HEK293 (cell line): ENCODE measurements at regions not wholly inside any gene's neighbourhood (a gene's known extent, or its start where the extent isn't known, plus 50 kb on each side); places are given as distances from the start of the nearest gene placed in this dataset.
"Not testable (repeated sequence)": the region's sequence is repeated elsewhere in the genome, so short reads cannot be mapped to it uniquely, and the experiment has no call there.

Source experiments
- CTCF ChIA-PET: fragments of 350-600 bp; formaldehyde crosslinking; extraction: SDS; loops from one replicate; lab custom pipeline; 2021; ENCODE audit warnings: antibody characterized with exemption; lab: Yijun Ruan, JAX
- POLR2A ChIA-PET: fragments of 300-600 bp; formaldehyde crosslinking; extraction: SDS; loops from one replicate; lab custom pipeline; 2020; ENCODE audit warnings: antibody characterized with exemption, inconsistent platforms; lab: Yijun Ruan, JAX
- H3K27ac ChIP-seq: fragments of 200-500 bp; sonication (Bioruptor generic); 2 replicates; pipeline ENCODE4 v1.5.1; 2014; ENCODE audit warnings: low read depth, low read length, control low read depth, inconsistent platforms; ENCODE audit errors: extremely low read depth
- H3K36me3 ChIP-seq, 2 experiments: fragments of 200-500 bp in 1 of 2; sonication (Bioruptor generic) in 1 of 2; 1 replicate in 1 of 2; 2 replicates in 1 of 2; pipeline ENCODE4 v1.5.1; 2014 to 2017; ENCODE audit warnings: inconsistent platforms in 2 of 2, low read length in 2 of 2; ENCODE audit not compliant: control insufficient read depth in 2 of 2, insufficient read depth in 1 of 2
- H3K4me1 ChIP-seq: fragments of 200-500 bp; sonication (Bioruptor generic); 2 replicates; pipeline ENCODE4 v1.5.1; 2014; ENCODE audit warnings: mild to moderate bottlenecking, low read length, inconsistent platforms; ENCODE audit not compliant: control insufficient read depth, insufficient read depth
- H3K4me3 ChIP-seq: 2 replicates; pipeline ENCODE4 v1.5.1; 2011; ENCODE audit warnings: low read depth, mild to moderate bottlenecking, control low read depth, low read length, moderate library complexity
- H3K9me3 ChIP-seq: fragments of 200-500 bp; sonication (Bioruptor generic); 2 replicates; pipeline ENCODE4 v1.5.1; 2014; ENCODE audit warnings: low read depth, low read length, inconsistent platforms; ENCODE audit not compliant: control insufficient read depth, insufficient read depth
- GLIS1 ChIP-seq: fragments of 450-650 bp; formaldehyde crosslinking; IDR thresholded peaks from 2 replicates; pipeline ENCODE4 v1.5.1; 2016; ENCODE audit warnings: missing biosample characterization, missing genetic modification characterization
- ZNF138 ChIP-seq: fragments of 450-650 bp; formaldehyde crosslinking; IDR thresholded peaks from 2 replicates; pipeline ENCODE4 v1.5.1; 2016; ENCODE audit warnings: missing biosample characterization, missing genetic modification characterization, borderline replicate concordance
- ZNF174 ChIP-seq: fragments of 450-650 bp; formaldehyde crosslinking; IDR thresholded peaks from 2 replicates; pipeline ENCODE4 v1.5.0; 2017; ENCODE audit warnings: missing biosample characterization, mild to moderate bottlenecking, missing genetic modification characterization
- ZNF19 ChIP-seq: fragments of 450-650 bp; formaldehyde crosslinking; IDR thresholded peaks from 2 replicates; pipeline ENCODE4; 2016; ENCODE audit warnings: missing biosample characterization, missing genetic modification characterization, low read depth
- ZNF211 ChIP-seq: fragments of 450-650 bp; formaldehyde crosslinking; IDR thresholded peaks from 2 replicates; pipeline ENCODE4 v1.5.1; 2016; ENCODE audit warnings: low read depth, missing biosample characterization, missing genetic modification characterization
- ZNF48 ChIP-seq: fragments of 450-650 bp; formaldehyde crosslinking; IDR thresholded peaks from 2 replicates; pipeline ENCODE4 v1.5.1; 2016; ENCODE audit warnings: missing biosample characterization, missing genetic modification characterization
- ZNF571 ChIP-seq: fragments of 450-650 bp; formaldehyde crosslinking; IDR thresholded peaks from 2 replicates; pipeline ENCODE4 v1.5.0; 2017; ENCODE audit warnings: missing biosample characterization, missing genetic modification characterization
- ZNF76 ChIP-seq: fragments of 450-650 bp; formaldehyde crosslinking; IDR thresholded peaks from 2 replicates; pipeline ENCODE4; 2016; ENCODE audit warnings: low read depth, missing biosample characterization, missing genetic modification characterization, borderline replicate concordance
- TF ChIP-seq, protein P1 (sequence below): fragments of 450-650 bp; formaldehyde crosslinking; IDR thresholded peaks from 2 replicates; pipeline ENCODE4 v1.5.1; 2016; ENCODE audit warnings: missing biosample characterization, missing genetic modification characterization
- TF ChIP-seq, protein P2 (sequence below): fragments of 450-650 bp; formaldehyde crosslinking; IDR thresholded peaks from 2 replicates; pipeline ENCODE4 v1.5.1; 2016; ENCODE audit warnings: missing biosample characterization, missing genetic modification characterization
- TF ChIP-seq, protein P3 (sequence below): fragments of 450-650 bp; formaldehyde crosslinking; IDR thresholded peaks from 2 replicates; pipeline ENCODE4 v1.5.1; 2016; ENCODE audit warnings: missing biosample characterization, missing genetic modification characterization
- TF ChIP-seq, protein P4 (sequence below): fragments of 450-650 bp; formaldehyde crosslinking; IDR thresholded peaks from 2 replicates; pipeline ENCODE4; 2016; ENCODE audit warnings: missing biosample characterization, missing genetic modification characterization
- TF ChIP-seq, protein P5 (sequence below): fragments of 450-650 bp; formaldehyde crosslinking; conservative IDR thresholded peaks from 2 replicates; pipeline ENCODE4 v1.5.1; 2016; ENCODE audit warnings: low read depth, missing biosample characterization, missing genetic modification characterization

DNA sequence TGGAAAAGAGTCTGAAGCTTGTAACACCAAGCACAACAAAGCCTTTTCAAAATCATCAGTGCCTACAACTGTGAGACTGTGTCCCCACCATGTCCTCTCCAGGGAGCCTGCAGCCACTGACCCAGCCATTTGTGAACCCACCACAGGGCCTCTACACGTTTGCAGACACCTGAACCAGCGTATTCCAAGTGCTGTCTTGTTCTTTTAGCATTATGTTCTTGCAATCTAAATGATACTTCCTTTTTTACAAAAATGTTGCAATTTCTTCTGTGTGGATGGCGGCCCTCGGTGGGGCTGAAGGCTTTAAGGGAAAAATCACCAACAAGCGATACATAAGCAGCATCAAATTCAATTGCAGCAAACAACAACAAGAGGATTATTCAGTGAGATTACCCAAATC, 403.2 kb upstream of the MGMT start:
- H3K9me3 ChIP-seq: no peaks in the 10 kb centered on the region
- CTCF ChIA-PET: interaction anchor here (0.7 kb wide), 1 partner anchor 352 kb away, joined by 3 read pairs; no protein-coding TSS in a partner anchor
- H3K4me1 ChIP-seq: no peaks in the 10 kb centered on the region; the same call in 1 of the 2 replicates
- TF ChIP-seq, protein P1, sequence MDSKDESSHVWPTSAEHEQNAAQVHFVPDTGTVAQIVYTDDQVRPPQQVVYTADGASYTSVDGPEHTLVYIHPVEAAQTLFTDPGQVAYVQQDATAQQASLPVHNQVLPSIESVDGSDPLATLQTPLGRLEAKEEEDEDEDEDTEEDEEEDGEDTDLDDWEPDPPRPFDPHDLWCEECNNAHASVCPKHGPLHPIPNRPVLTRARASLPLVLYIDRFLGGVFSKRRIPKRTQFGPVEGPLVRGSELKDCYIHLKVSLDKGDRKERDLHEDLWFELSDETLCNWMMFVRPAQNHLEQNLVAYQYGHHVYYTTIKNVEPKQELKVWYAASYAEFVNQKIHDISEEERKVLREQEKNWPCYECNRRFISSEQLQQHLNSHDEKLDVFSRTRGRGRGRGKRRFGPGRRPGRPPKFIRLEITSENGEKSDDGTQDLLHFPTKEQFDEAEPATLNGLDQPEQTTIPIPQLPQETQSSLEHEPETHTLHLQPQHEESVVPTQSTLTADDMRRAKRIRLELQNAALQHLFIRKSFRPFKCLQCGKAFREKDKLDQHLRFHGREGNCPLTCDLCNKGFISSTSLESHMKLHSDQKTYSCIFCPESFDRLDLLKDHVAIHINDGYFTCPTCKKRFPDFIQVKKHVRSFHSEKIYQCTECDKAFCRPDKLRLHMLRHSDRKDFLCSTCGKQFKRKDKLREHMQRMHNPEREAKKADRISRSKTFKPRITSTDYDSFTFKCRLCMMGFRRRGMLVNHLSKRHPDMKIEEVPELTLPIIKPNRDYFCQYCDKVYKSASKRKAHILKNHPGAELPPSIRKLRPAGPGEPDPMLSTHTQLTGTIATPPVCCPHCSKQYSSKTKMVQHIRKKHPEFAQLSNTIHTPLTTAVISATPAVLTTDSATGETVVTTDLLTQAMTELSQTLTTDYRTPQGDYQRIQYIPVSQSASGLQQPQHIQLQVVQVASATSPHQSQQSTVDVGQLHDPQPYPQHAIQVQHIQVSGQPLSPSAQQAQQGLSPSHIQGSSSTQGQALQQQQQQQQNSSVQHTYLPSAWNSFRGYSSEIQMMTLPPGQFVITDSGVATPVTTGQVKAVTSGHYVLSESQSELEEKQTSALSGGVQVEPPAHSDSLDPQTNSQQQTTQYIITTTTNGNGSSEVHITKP (tag by site-specific recombination): no peak
- TF ChIP-seq ZNF571 (no peak), ZNF76 (tag by site-specific recombination) (no peak), ZNF174 (tag by site-specific recombination) (no peak), ZNF211 (tag by site-specific recombination) (no peak), GLIS1 (tag by site-specific recombination) (no peak)
- TF ChIP-seq, protein P2, sequence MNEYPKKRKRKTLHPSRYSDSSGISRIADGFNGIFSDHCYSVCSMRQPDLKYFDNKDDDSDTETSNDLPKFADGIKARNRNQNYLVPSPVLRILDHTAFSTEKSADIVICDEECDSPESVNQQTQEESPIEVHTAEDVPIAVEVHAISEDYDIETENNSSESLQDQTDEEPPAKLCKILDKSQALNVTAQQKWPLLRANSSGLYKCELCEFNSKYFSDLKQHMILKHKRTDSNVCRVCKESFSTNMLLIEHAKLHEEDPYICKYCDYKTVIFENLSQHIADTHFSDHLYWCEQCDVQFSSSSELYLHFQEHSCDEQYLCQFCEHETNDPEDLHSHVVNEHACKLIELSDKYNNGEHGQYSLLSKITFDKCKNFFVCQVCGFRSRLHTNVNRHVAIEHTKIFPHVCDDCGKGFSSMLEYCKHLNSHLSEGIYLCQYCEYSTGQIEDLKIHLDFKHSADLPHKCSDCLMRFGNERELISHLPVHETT: no peak
- no peak overlapping the region for H3K27ac ChIP-seq
- H3K36me3 ChIP-seq: no peaks in the 10 kb centered on the region
- POLR2A ChIA-PET: no interaction called here
- H3K4me3 ChIP-seq: no peak overlapping the region

DNA sequence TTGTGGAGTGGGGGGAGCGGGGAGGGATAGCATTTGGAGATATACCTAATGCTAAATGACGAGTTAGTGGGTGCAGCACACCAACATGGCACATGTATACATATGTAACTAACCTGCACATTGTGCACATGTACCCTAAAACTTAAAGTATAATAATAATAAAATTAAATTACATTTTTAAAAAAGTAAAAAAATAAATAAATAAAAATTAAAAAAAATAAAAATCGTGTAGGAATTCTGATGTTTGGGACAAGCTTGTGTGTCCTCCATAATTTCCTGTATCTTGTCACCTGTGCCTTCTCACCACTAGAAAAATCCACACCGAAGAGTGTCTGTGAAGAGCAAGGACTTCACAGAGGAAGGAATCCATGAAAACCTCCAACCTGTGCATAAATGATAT, 400.5 kb upstream of the MGMT start:
- CTCF ChIA-PET: interaction anchor here (0.7 to 0.9 kb wide), 2 partner anchors 11 to 35 kb away, joined by 3 to 4 read pairs; no protein-coding TSS in a partner anchor
- H3K27ac ChIP-seq, POLR2A ChIA-PET, H3K4me3 ChIP-seq, H3K9me3 ChIP-seq, H3K4me1 ChIP-seq, H3K36me3 ChIP-seq: not testable (repeated sequence)

DNA sequence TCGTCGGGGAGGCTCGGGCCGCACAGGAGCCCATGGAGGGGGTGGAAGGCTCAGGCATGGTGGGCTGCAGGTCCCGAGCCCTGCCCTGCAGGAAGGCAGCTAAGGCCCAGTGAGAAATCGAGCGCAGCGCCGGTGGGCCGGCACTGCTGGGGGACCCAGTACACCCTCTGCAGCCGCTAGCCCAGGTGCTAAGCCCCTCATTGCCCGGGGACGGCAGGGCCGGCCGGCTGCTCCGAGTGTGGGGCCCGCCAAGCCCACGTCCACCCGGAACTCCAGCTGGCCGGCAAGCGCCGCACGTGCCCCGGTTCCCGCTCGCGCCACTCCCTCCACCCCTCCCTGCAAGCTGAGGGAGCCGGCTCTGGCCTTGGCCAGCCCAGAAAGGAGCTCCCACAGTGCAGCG, 395.6 kb upstream of the MGMT start:
- H3K9me3 ChIP-seq, H3K4me1 ChIP-seq, H3K36me3 ChIP-seq, H3K27ac ChIP-seq, POLR2A ChIA-PET, CTCF ChIA-PET, H3K4me3 ChIP-seq: not testable (repeated sequence)

DNA sequence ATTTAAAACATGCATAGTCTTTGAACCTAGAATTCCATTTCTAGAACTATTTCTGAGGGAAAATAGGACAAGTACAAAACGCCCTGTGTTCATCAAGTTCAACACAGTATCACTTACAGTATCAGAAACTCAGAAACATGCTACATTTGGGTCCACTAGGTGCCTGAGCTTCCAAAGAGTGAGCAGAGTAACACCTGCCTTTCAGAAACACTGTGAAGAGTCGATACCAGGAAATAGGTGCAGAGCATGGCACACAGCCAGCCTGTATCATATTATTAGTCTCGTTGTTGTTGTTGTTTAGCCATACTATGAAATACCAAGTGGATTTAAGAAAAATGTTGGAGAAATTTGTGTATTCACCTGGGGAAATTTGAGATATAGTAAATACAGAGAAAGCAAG, 392.1 kb upstream of the MGMT start:
- no peak overlapping the region for H3K4me3 ChIP-seq
- H3K27ac ChIP-seq: no peak overlapping the region
- H3K9me3 ChIP-seq: no peaks in the 10 kb centered on the region
- ChIA-PET CTCF (interaction anchor here (0.6 kb wide), 1 partner anchor 906 kb away, joined by 3 read pairs; no protein-coding TSS in a partner anchor), POLR2A (no interaction called here)
- no peaks in the 10 kb centered on the region for H3K4me1 ChIP-seq
- no peaks in the 10 kb centered on the region for H3K36me3 ChIP-seq
- TF ChIP-seq, protein P3, sequence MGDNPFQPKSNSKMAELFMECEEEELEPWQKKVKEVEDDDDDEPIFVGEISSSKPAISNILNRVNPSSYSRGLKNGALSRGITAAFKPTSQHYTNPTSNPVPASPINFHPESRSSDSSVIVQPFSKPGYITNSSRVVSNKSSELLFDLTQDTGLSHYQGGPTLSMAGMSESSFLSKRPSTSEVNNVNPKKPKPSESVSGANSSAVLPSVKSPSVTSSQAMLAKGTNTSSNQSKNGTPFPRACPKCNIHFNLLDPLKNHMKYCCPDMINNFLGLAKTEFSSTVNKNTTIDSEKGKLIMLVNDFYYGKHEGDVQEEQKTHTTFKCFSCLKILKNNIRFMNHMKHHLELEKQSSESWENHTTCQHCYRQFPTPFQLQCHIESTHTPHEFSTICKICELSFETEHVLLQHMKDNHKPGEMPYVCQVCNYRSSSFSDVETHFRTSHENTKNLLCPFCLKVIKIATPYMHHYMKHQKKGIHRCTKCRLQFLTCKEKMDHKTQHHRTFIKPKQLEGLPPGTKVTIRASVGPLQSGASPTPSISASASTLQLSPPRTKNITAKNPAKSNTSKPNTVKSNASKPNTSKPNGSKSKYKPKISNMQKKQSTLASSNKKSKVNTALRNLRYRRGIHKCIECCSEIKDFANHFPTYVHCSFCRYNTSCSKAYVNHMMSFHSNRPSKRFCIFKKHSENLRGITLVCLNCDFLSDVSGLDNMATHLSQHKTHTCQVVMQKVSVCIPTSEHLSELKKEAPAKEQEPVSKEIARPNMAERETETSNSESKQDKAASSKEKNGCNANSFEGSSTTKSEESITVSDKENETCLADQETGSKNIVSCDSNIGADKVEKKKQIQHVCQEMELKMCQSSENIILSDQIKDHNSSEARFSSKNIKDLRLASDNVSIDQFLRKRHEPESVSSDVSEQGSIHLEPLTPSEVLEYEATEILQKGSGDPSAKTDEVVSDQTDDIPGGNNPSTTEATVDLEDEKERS (tag by site-specific recombination): no peak
- TF ChIP-seq, protein P4, sequence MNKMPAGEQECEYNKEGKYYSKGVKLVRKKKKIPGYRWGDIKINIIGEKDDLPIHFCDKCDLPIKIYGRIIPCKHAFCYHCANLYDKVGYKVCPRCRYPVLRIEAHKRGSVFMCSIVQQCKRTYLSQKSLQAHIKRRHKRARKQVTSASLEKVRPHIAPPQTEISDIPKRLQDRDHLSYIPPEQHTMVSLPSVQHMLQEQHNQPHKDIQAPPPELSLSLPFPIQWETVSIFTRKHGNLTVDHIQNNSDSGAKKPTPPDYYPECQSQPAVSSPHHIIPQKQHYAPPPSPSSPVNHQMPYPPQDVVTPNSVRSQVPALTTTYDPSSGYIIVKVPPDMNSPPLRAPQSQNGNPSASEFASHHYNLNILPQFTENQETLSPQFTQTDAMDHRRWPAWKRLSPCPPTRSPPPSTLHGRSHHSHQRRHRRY (tag by site-specific recombination): no peak
- TF ChIP-seq, protein P5, sequence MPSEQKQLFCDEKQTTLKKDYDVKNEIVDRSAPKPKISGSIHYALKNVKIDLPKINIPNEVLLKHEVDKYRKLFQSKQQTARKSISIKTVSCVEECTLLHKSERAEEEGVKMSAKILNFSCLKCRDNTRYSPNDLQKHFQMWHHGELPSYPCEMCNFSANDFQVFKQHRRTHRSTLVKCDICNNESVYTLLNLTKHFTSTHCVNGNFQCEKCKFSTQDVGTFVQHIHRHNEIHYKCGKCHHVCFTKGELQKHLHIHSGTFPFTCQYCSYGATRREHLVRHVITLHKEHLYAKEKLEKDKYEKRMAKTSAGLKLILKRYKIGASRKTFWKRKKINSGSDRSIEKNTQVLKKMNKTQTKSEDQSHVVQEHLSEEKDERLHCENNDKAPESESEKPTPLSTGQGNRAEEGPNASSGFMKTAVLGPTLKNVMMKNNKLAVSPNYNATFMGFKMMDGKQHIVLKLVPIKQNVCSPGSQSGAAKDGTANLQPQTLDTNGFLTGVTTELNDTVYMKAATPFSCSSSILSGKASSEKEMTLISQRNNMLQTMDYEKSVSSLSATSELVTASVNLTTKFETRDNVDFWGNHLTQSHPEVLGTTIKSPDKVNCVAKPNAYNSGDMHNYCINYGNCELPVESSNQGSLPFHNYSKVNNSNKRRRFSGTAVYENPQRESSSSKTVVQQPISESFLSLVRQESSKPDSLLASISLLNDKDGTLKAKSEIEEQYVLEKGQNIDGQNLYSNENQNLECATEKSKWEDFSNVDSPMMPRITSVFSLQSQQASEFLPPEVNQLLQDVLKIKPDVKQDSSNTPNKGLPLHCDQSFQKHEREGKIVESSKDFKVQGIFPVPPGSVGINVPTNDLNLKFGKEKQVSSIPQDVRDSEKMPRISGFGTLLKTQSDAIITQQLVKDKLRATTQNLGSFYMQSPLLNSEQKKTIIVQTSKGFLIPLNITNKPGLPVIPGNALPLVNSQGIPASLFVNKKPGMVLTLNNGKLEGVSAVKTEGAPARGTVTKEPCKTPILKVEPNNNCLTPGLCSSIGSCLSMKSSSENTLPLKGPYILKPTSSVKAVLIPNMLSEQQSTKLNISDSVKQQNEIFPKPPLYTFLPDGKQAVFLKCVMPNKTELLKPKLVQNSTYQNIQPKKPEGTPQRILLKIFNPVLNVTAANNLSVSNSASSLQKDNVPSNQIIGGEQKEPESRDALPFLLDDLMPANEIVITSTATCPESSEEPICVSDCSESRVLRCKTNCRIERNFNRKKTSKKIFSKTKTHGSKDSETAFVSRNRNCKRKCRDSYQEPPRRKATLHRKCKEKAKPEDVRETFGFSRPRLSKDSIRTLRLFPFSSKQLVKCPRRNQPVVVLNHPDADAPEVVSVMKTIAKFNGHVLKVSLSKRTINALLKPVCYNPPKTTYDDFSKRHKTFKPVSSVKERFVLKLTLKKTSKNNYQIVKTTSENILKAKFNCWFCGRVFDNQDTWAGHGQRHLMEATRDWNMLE: no peak
- TF ChIP-seq ZNF48 (tag by site-specific recombination): no peak
- TF ChIP-seq ZNF19 (tag by site-specific recombination): no peak
- TF ChIP-seq ZNF138 (tag by site-specific recombination): no peak
